Stomach (tissue), 4 donors: ENCODE measurements at regions not wholly inside any gene's neighbourhood (a gene's known extent, or its start where the extent isn't known, plus 50 kb on each side); places are given as distances from the start of the nearest gene placed in this dataset.

ENCODE experiments used
- CTCF ChIP-seq, 7 experiments: fragments of 450-650 bp in 4 of 7; fragments of 200-600 bp in 3 of 7; sonication (generic) in 3 of 7; IDR thresholded peaks; one replicate each; pipeline ENCODE4 v1.5.1; 2016 to 2019; ENCODE audit warnings: antibody characterized with exemption in 7 of 7, control low read depth in 2 of 7, mild to moderate bottlenecking in 1 of 7
- EP300 ChIP-seq: sonication (generic); formaldehyde crosslinking; IDR thresholded peaks from one replicate; pipeline ENCODE4 v1.6.1; 2017; ENCODE audit warnings: antibody characterized with exemption
- POLR2A ChIP-seq, 4 donors: fragments of 450-650 bp; IDR thresholded peaks; one replicate each; pipeline ENCODE4 v1.6.1; 2016; ENCODE audit warnings: antibody characterized with exemption in 4 of 4, control low read depth in 2 of 4, mild to moderate bottlenecking in 1 of 4, moderate library complexity in 1 of 4
- POLR2AphosphoS5 ChIP-seq, 3 donors: sonication (generic); formaldehyde crosslinking; IDR thresholded peaks; one replicate each; pipeline ENCODE4 v1.6.1; 2016; ENCODE audit warnings: antibody characterized with exemption in 3 of 3

- TF ChIP-seq CTCF (IDR thresholded peaks at IDR 0.05) = no peak
- TF ChIP-seq POLR2A (IDR thresholded peaks at IDR 0.05) = no peak
- no peak for TF ChIP-seq EP300
- TF ChIP-seq POLR2AphosphoS5 (IDR thresholded peaks at IDR 0.05) = no peak
These were observed 68.1 kb upstream of the MAFB start for GRCh38 chr20:40757087-40757486.
